Loucy (cell line): ENCODE measurements at regions not wholly inside any gene's neighbourhood (a gene's known extent, or its start where the extent isn't known, plus 50 kb on each side); places are given as distances from the start of the nearest gene placed in this dataset.

Experiments used
- H2AFZ ChIP-seq: fragments of 200-600 bp; sonication (generic); 2 replicates; pipeline ENCODE4 v1.6.0; 2016; ENCODE audit warnings: antibody characterized with exemption, mild to moderate bottlenecking, low read length, moderate library complexity
- H3F3A ChIP-seq: fragments of 200-600 bp; 2 replicates; pipeline ENCODE4 v1.6.0; 2016; ENCODE audit warnings: antibody characterized with exemption, low read depth, mild to moderate bottlenecking
- H3K27me3 ChIP-seq: fragments of 200-600 bp; sonication (generic); 2 replicates; pipeline ENCODE4 v1.6.1; 2014; ENCODE audit warnings: low read length, mild to moderate bottlenecking; ENCODE audit not compliant: insufficient read depth, poor library complexity, severe bottlenecking
- H3K36me3 ChIP-seq: fragments of 200-600 bp; sonication (generic); 2 replicates; pipeline ENCODE4 v1.6.1; 2016; ENCODE audit warnings: low read length; ENCODE audit not compliant: insufficient read depth
- H3K4me1 ChIP-seq: fragments of 200-600 bp; sonication (generic); 2 replicates; pipeline ENCODE4 v1.5.1; 2014; ENCODE audit warnings: low read length, mild to moderate bottlenecking; ENCODE audit not compliant: insufficient read depth, poor library complexity, severe bottlenecking
- H3K4me2 ChIP-seq: fragments of 200-600 bp; sonication (generic); 2 replicates; pipeline ENCODE4 v1.6.0; 2014; ENCODE audit warnings: antibody characterized with exemption, low read length, low read depth, mild to moderate bottlenecking; ENCODE audit not compliant: poor library complexity, severe bottlenecking
- H3K4me3 ChIP-seq: fragments of 200-600 bp; sonication (generic); 2 replicates; pipeline ENCODE4 v1.5.1; 2014; ENCODE audit warnings: low read length, mild to moderate bottlenecking, mixed read lengths; ENCODE audit not compliant: poor library complexity, severe bottlenecking
- H3K79me2 ChIP-seq: fragments of 200-600 bp; sonication (generic); 2 replicates; pipeline ENCODE4 v1.6.1; 2014; ENCODE audit warnings: low read length; ENCODE audit not compliant: insufficient read depth
- H3K9ac ChIP-seq: fragments of 200-600 bp; sonication (generic); 2 replicates; pipeline ENCODE4 v1.6.0; 2014; ENCODE audit warnings: mild to moderate bottlenecking, low read depth, low read length, moderate library complexity; ENCODE audit not compliant: poor library complexity, severe bottlenecking
- H3K9me2 ChIP-seq: fragments of 200-600 bp; sonication (generic); replicated peaks from 2 replicates; pipeline ENCODE4 v1.6.1; 2016; ENCODE audit warnings: low read depth, low read length, mixed read lengths
- H3K9me3 ChIP-seq: fragments of 200-600 bp; sonication (generic); 2 replicates; pipeline ENCODE4 v1.6.1; 2014; ENCODE audit warnings: mild to moderate bottlenecking, antibody characterized with exemption, low read length, low read depth; ENCODE audit not compliant: insufficient read depth
- H4K20me1 ChIP-seq: fragments of 200-600 bp; sonication (generic); 2 replicates; pipeline ENCODE4 v1.6.0; 2014; ENCODE audit warnings: antibody characterized with exemption, low read length, mild to moderate bottlenecking; ENCODE audit not compliant: insufficient read depth, poor library complexity, severe bottlenecking
- CTCF ChIP-seq: fragments of 200-600 bp; sonication (generic); conservative IDR thresholded peaks from 2 replicates; pipeline ENCODE4 v1.5.1; 2014; ENCODE audit warnings: mild to moderate bottlenecking, antibody characterized with exemption, low read length
- EZH2phosphoT487 ChIP-seq: fragments of 200-600 bp; IDR thresholded peaks from 2 replicates; pipeline ENCODE4 v1.6.1; 2018; ENCODE audit warnings: antibody characterized with exemption, mild to moderate bottlenecking, moderate library complexity, borderline replicate concordance

DNA sequence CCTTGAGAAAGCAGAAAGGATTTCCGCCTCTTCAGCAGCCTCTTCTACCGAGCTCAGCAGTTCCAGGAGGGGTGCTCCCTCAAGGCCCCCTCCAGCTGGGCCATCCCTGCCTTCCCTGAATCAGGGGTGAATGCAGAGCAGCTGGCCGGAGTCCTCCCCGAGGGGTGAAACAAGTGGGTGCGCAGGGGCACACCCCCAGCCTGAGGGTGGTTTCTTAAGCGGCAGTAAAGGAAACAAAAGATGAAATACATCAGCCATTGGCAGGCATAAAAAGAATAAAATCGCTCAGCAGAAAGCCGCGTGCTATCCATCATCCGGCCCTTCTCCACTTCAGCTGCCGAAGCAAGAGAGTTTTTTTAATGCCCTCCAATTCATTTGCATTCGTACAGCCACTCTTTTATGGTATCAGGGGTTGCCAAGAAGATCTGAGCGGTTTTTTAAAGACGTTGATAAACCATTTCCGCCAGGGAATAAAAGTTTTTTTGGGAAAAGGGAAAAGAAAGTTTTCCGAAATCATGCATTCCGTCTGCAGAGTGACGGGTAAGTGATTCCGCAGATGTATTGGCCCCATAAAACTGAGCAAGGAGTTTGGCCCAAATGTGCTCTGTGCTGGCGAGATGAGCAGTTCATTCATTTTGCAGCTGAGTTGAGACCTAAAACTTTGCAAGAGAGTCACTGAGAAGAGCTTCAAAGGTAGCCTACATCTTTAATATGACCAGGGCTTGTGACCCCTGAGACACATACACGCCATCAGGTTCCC, 73.7 kb upstream of the ZC3H12A start:
- Histone ChIP-seq H3K4me1 (no peaks in the 10 kb centered on the region), H3K4me2 (no peak overlapping the region), H3K27me3 (no peaks in the 10 kb centered on the region), H3K4me3 (no peak overlapping the region), H3F3A (no peaks in the 10 kb centered on the region), H3K9me2 (no peaks in the 10 kb centered on the region), H3K79me2 (no peaks in the 10 kb centered on the region), H3K36me3 (no peaks in the 10 kb centered on the region), H3K9ac (no peak overlapping the region), H3K9me3 (no peaks in the 10 kb centered on the region), H4K20me1 (no peaks in the 10 kb centered on the region), H2AFZ (no peak overlapping the region)
- TF ChIP-seq CTCF (no peak), EZH2phosphoT487 (no peak)

- Histone ChIP-seq H3K4me3 (no peak overlapping the region), H3K36me3 (no peaks in the 10 kb centered on the region), H2AFZ (no peak overlapping the region), H3K9ac (no peak overlapping the region), H4K20me1 (no peaks in the 10 kb centered on the region), H3K79me2 (no peaks in the 10 kb centered on the region), H3K27me3 (no peaks in the 10 kb centered on the region), H3K9me3 (no peaks in the 10 kb centered on the region), H3F3A (no peaks in the 10 kb centered on the region), H3K4me1 (no peaks in the 10 kb centered on the region), H3K4me2 (no peak overlapping the region), H3K9me2 (no peaks in the 10 kb centered on the region)
- no peak for TF ChIP-seq EZH2phosphoT487
- no peak for TF ChIP-seq CTCF
These were observed 71.2 kb upstream of the ZC3H12A start for GRCh38 chr1:37403166-37403565.

DNA sequence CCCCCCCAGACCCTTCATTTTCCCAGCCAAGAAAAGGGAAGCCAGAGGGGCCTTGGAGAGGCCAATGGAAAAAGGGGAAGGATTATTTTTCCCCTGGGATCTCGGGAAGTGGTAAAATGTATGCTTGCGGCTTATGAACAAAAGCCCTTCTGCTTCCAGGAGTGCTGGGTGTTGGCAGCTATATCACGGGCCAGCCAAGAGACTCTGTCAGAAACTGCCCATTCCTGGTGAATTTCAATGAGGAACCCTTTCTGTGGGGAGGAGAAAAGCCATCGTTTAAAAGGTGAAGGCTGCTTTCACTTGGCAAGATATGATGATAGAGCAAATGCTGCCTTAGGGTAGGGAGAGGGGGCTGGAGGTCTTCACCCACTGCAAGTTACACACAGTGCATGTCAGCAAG, 69.7 kb upstream of the ZC3H12A start:
- no peaks in the 10 kb centered on the region for H3K9me2 ChIP-seq
- no peaks in the 10 kb centered on the region for H3K79me2 ChIP-seq
- no peak overlapping the region for H3K4me2 ChIP-seq
- no peaks in the 10 kb centered on the region for H3F3A ChIP-seq
- H2AFZ ChIP-seq: no peak overlapping the region
- H4K20me1 ChIP-seq: no peaks in the 10 kb centered on the region
- H3K4me3 ChIP-seq: no peak overlapping the region
- no peaks in the 10 kb centered on the region for H3K4me1 ChIP-seq
- no peaks in the 10 kb centered on the region for H3K9me3 ChIP-seq
- H3K27me3 ChIP-seq: no peaks in the 10 kb centered on the region
- H3K36me3 ChIP-seq: no peaks in the 10 kb centered on the region
- H3K9ac ChIP-seq: no peak overlapping the region
- TF ChIP-seq EZH2phosphoT487: no peak
- no peak for TF ChIP-seq CTCF
